WTC11 (cell line): ENCODE measurements at regions not wholly inside any gene's neighbourhood (a gene's known extent, or its start where the extent isn't known, plus 50 kb on each side); places are given as distances from the start of the nearest gene placed in this dataset.

Experiments
- ATAC-seq: fragments of 200-7000 bp; cut with Tn5 transposase; 2 replicates; pipeline ENCODE4 v1.10.0; 2021; ENCODE audit warnings: mild to moderate bottlenecking, moderate library complexity
- CTCF ChIA-PET: fragments of 300-600 bp; sonication (Branson Sonifier 250); formaldehyde crosslinking; loops from one replicate; lab custom pipeline; 2021; ENCODE audit warnings: antibody characterized with exemption; lab: Charles Lee
- POLR2A ChIA-PET: fragments of 350-600 bp; sonication (Branson Sonifier 250); formaldehyde crosslinking; loops from one replicate; lab custom pipeline; 2021; ENCODE audit warnings: antibody characterized with exemption; lab: Charles Lee
- DNase-seq: peaks from one replicate; pipeline ENCODE4 v3.0.0; 2021; ENCODE audit warnings: low spot score
- H3K27ac Mint-ChIP-seq: 2 replicates; pipeline ENCODE4 v1.8.0; 2021; ENCODE audit warnings: mixed read lengths
- H3K27me3 Mint-ChIP-seq: 2 replicates; pipeline ENCODE4 v1.8.0; 2021; ENCODE audit warnings: low read depth, mild to moderate bottlenecking, moderate library complexity, mixed read lengths
- H3K36me3 Mint-ChIP-seq: 2 replicates; pipeline ENCODE4 v1.8.0; 2021; ENCODE audit warnings: mixed read lengths
- H3K4me1 Mint-ChIP-seq: 2 replicates; pipeline ENCODE4 v1.8.0; 2022; ENCODE audit warnings: mixed read lengths
- H3K4me3 Mint-ChIP-seq: 2 replicates; pipeline ENCODE4 v1.8.0; 2021; ENCODE audit warnings: mild to moderate bottlenecking, moderate library complexity, mixed read lengths
- H3K9me3 Mint-ChIP-seq: 2 replicates; pipeline ENCODE4 v1.8.0; 2021; ENCODE audit warnings: mixed read lengths
- AFF4 ChIP-seq: sonication (generic); formaldehyde crosslinking; IDR thresholded peaks from 2 replicates; pipeline ENCODE4 v1.8.1; 2023; ENCODE audit warnings: mild to moderate bottlenecking, missing genetic modification reagents, borderline replicate concordance
- ATF6 ChIP-seq: sonication (generic); formaldehyde crosslinking; IDR thresholded peaks from 2 replicates; pipeline ENCODE4 v1.8.1; 2023; ENCODE audit warnings: mild to moderate bottlenecking, missing genetic modification reagents
- CBFB ChIP-seq: sonication (generic); formaldehyde crosslinking; IDR thresholded peaks from 2 replicates; pipeline ENCODE4 v1.8.1; 2022; ENCODE audit warnings: mild to moderate bottlenecking, low read depth, missing genetic modification reagents
- CTCF ChIP-seq: fragments of 200-600 bp; IDR thresholded peaks from 2 replicates; pipeline ENCODE4 v1.8.0; 2022; ENCODE audit warnings: antibody characterized with exemption
- E2F5 ChIP-seq: sonication (generic); formaldehyde crosslinking; IDR thresholded peaks from 2 replicates; pipeline ENCODE4 v1.8.1; 2022; ENCODE audit warnings: mild to moderate bottlenecking, moderate library complexity, missing genetic modification reagents
- EMX1 ChIP-seq: fragments of 250-450 bp; sonication (Bioruptor Pico); IDR thresholded peaks from 2 replicates; pipeline ENCODE4 v1.8.0; 2021; ENCODE audit warnings: mild to moderate bottlenecking
- FOXP1 ChIP-seq: sonication (generic); formaldehyde crosslinking; IDR thresholded peaks from 2 replicates; pipeline ENCODE4 v1.8.0; 2022; ENCODE audit warnings: missing genetic modification reagents, mild to moderate bottlenecking, moderate library complexity, borderline replicate concordance
- GABPB1 ChIP-seq: sonication (generic); formaldehyde crosslinking; IDR thresholded peaks from 2 replicates; pipeline ENCODE4 v1.8.1; 2023; ENCODE audit warnings: mild to moderate bottlenecking, missing genetic modification reagents
- HMGA2 ChIP-seq: fragments of 250-450 bp; sonication (Bioruptor Pico); IDR thresholded peaks from 2 replicates; pipeline ENCODE4 v1.4.0; 2021; ENCODE audit warnings: mild to moderate bottlenecking, moderate library complexity
- KAT7 ChIP-seq: sonication (generic); formaldehyde crosslinking; IDR thresholded peaks from 2 replicates; pipeline ENCODE4 v1.8.1; 2023; ENCODE audit warnings: missing genetic modification reagents, mild to moderate bottlenecking, borderline replicate concordance
- NFATC4 ChIP-seq: fragments of 250-450 bp; sonication (Bioruptor Pico); IDR thresholded peaks from 2 replicates; pipeline ENCODE4 v1.9.0; 2021; ENCODE audit warnings: mild to moderate bottlenecking
- RORB ChIP-seq: fragments of 250-450 bp; sonication (Bioruptor Pico); IDR thresholded peaks from 2 replicates; pipeline ENCODE4 v1.9.0; 2021; ENCODE audit warnings: mild to moderate bottlenecking
- ZNF138 ChIP-seq: sonication (generic); formaldehyde crosslinking; conservative IDR thresholded peaks from 2 replicates; pipeline ENCODE4 v1.8.1; 2022; ENCODE audit warnings: mild to moderate bottlenecking, moderate library complexity, missing genetic modification reagents
- ZNF219 ChIP-seq: sonication (generic); formaldehyde crosslinking; IDR thresholded peaks from 2 replicates; pipeline ENCODE4 v1.8.0; 2023; ENCODE audit warnings: missing genetic modification reagents, mild to moderate bottlenecking, borderline replicate concordance
- ZNF232 ChIP-seq: sonication (generic); formaldehyde crosslinking; IDR thresholded peaks from 2 replicates; pipeline ENCODE4 v1.8.0; 2022; ENCODE audit warnings: mild to moderate bottlenecking, missing genetic modification reagents
- ZNF532 ChIP-seq: fragments of 250-450 bp; sonication (Bioruptor Pico); IDR thresholded peaks from 2 replicates; pipeline ENCODE4 v1.9.0; 2021; ENCODE audit warnings: mild to moderate bottlenecking, borderline replicate concordance
- ZNF671 ChIP-seq: fragments of 250-450 bp; sonication (Bioruptor Pico); IDR thresholded peaks from 2 replicates; pipeline ENCODE4 v1.8.0; 2021; ENCODE audit warnings: mild to moderate bottlenecking
- TF ChIP-seq, protein P1 (sequence below): fragments of 250-450 bp; sonication (Bioruptor Pico); IDR thresholded peaks from 2 replicates; pipeline ENCODE4 v1.9.0; 2021; ENCODE audit warnings: moderate library complexity, mild to moderate bottlenecking, inconsistent platforms, borderline replicate concordance

GRCh38 chr1:184170719-184171118 is 119.2 kb downstream of the TSEN15 start:
- Mint-ChIP-seq H3K27me3 (no peaks in the 10 kb centered on the region), H3K27ac (no peak overlapping the region), H3K4me1 (no peaks in the 10 kb centered on the region), H3K36me3 (no peaks in the 10 kb centered on the region), H3K9me3 (no peaks in the 10 kb centered on the region)
- no peak for DNase-seq
- CTCF ChIA-PET: no interaction called here
- ATAC-seq: no peak
- POLR2A ChIA-PET: no interaction called here
- TF ChIP-seq CTCF: no peak
- TF ChIP-seq, all 79 proteins: peak for 0
- no peak overlapping the region for H3K4me3 Mint-ChIP-seq

GRCh38 chr1:184176058-184176457 is 124.5 kb downstream of the TSEN15 start:
- H3K4me3 Mint-ChIP-seq: no peak overlapping the region
- TF ChIP-seq HMGA2: no peak
- no peak for TF ChIP-seq NFATC4
- TF ChIP-seq CTCF: no peak
- no peak for TF ChIP-seq AFF4
- no peak for TF ChIP-seq ZNF532 (CRISPR knock-in tag)
- no peak for TF ChIP-seq ZNF219 (CRISPR knock-in tag)
- TF ChIP-seq KAT7 (CRISPR knock-in tag): no peak
- no peak for TF ChIP-seq EMX1 (CRISPR knock-in tag)
- TF ChIP-seq ZNF671 (CRISPR knock-in tag): no peak
- ATAC-seq (no peak), DNase-seq (no peak)
- H3K4me1 Mint-ChIP-seq: no peaks in the 10 kb centered on the region
- ChIA-PET POLR2A (no interaction called here), CTCF (no interaction called here)
- no peaks in the 10 kb centered on the region for H3K36me3 Mint-ChIP-seq
- no peaks in the 10 kb centered on the region for H3K27me3 Mint-ChIP-seq
- no peak overlapping the region for H3K27ac Mint-ChIP-seq
- H3K9me3 Mint-ChIP-seq: no peaks in the 10 kb centered on the region

DNA sequence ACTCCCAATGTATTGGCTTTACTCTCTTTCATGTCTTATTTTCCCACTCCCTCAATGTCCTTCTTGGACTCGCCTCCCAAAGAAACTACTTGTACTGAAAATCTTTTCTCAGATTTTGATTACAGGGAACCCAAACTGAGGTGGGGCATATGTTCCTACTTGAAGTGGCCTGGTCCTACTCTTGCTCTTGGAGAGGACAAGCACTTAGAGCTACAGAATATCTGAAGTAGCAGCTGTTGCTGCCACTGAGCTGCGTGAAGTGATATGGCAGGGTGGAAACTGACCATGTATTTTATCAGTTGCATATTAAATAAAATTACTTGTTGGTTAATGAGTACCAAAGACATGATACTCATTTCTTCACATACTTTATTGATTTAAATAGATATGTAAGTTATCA is 129.5 kb downstream of the TSEN15 start:
- H3K9me3 Mint-ChIP-seq: no peaks in the 10 kb centered on the region
- no peak for ATAC-seq
- H3K36me3 Mint-ChIP-seq: no peaks in the 10 kb centered on the region
- TF ChIP-seq RORB (no peak), ZNF138 (CRISPR knock-in tag) (no peak), FOXP1 (CRISPR knock-in tag) (no peak), ATF6 (no peak), ZNF232 (CRISPR knock-in tag) (no peak), GABPB1 (no peak), CBFB (CRISPR knock-in tag) (no peak), E2F5 (CRISPR knock-in tag) (no peak)
- TF ChIP-seq, protein P1, sequence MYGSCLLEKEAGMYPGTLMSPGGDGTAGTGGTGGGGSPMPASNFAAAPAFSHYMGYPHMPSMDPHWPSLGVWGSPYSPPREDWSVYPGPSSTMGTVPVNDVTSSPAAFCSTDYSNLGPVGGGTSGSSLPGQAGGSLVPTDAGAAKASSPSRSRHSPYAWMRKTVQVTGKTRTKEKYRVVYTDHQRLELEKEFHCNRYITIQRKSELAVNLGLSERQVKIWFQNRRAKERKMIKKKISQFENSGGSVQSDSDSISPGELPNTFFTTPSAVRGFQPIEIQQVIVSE (CRISPR knock-in tag): no peak
- TF ChIP-seq, all 79 proteins: peak for 0
- DNase-seq: no peak
- POLR2A ChIA-PET: no interaction called here
- H3K27me3 Mint-ChIP-seq: no peaks in the 10 kb centered on the region
- CTCF ChIA-PET: no interaction called here
- H3K4me3 Mint-ChIP-seq: no peak overlapping the region
- H3K27ac Mint-ChIP-seq: no peak overlapping the region
- H3K4me1 Mint-ChIP-seq: no peaks in the 10 kb centered on the region
